GM21529 (cell line): ENCODE measurements at regions not wholly inside any gene's neighbourhood (a gene's known extent, or its start where the extent isn't known, plus 50 kb on each side); places are given as distances from the start of the nearest gene placed in this dataset.
"Not testable (repeated sequence)": the region's sequence is repeated elsewhere in the genome, so short reads cannot be mapped to it uniquely, and the experiment has no call there.

Source experiments
- ATAC-seq: cut with Tn5 transposase; IDR thresholded peaks from one replicate; pipeline ENCODE4 v1.9.1; 2021; ENCODE audit not compliant: unreplicated experiment

GRCh38 chr15:75100679-75101078, 77.3 kb downstream of the PPCDC start:
- ATAC-seq: no peak

- peak; percentile 43 for ATAC-seq
These were observed 81.6 kb downstream of the PPCDC start for GRCh38 chr15:75104804-75105557.

- no peak for ATAC-seq
These were observed 84.1 kb downstream of the PPCDC start for GRCh38 chr15:75107516-75107907.

GRCh38 chr15:75107908-75108838, 84.8 kb downstream of the PPCDC start:
- ATAC-seq: no peak

- ATAC-seq: no peak
These were observed 85.8 kb downstream of the PPCDC start for GRCh38 chr15:75109021-75109735.

- ATAC-seq: no peak
These were observed 86.3 kb downstream of the PPCDC start for GRCh38 chr15:75109736-75110130.

GRCh38 chr15:75112278-75112847, 89.0 kb downstream of the PPCDC start:
- ATAC-seq: no peak

GRCh38 chr15:75112848-75113492, 88.7 kb upstream of the C15orf39 start:
- ATAC-seq: peak; percentile 61

GRCh38 chr15:75114327-75114726, 87.4 kb upstream of the C15orf39 start:
- no peak for ATAC-seq

GRCh38 chr15:75114796-75115195, 86.9 kb upstream of the C15orf39 start:
- ATAC-seq: no peak

GRCh38 chr15:75115411-75115913, 86.2 kb upstream of the C15orf39 start:
- not testable (repeated sequence) for ATAC-seq

- not testable (repeated sequence) for ATAC-seq
These were observed 85.5 kb upstream of the C15orf39 start for GRCh38 chr15:75116143-75116542.

GRCh38 chr15:75117993-75118392, 83.7 kb upstream of the C15orf39 start:
- ATAC-seq: no peak

- not testable (repeated sequence) for ATAC-seq
These were observed 82.4 kb upstream of the C15orf39 start for GRCh38 chr15:75119312-75119711.

- ATAC-seq: no peak
These were observed 80.2 kb upstream of the C15orf39 start for GRCh38 chr15:75121491-75121890.

GRCh38 chr15:75123395-75123794, 78.3 kb upstream of the C15orf39 start:
- ATAC-seq: no peak

GRCh38 chr15:75124278-75124677, 77.4 kb upstream of the C15orf39 start:
- ATAC-seq: not testable (repeated sequence)

- ATAC-seq: no peak
These were observed 75.7 kb upstream of the C15orf39 start for GRCh38 chr15:75125935-75126334.

- ATAC-seq: no peak
These were observed 74.7 kb upstream of the C15orf39 start for GRCh38 chr15:75126864-75127580.

GRCh38 chr15:75129788-75130187, 71.9 kb upstream of the C15orf39 start:
- ATAC-seq: no peak
